ENCODE measurements at regions not wholly inside any gene's neighbourhood (a gene's known extent, or its start where the extent isn't known, plus 50 kb on each side); places are given as distances from the start of the nearest gene placed in this dataset.

GRCh38 chr6:69584536-69584912, 212.3 kb downstream of the LMBRD1 start:
- Histone ChIP-seq H3K27ac (ENCODE audit: insufficient read length, low read depth, low read length) (no peak overlapping the region), H4K8ac (replicated peaks; ENCODE audit: insufficient read length, low read depth, low read length) (no peak overlapping the region), H4K5ac (ENCODE audit: insufficient read length, low read depth, low read length) (no peak overlapping the region), H3K4ac (ENCODE audit: low read depth, low read length) (no peak overlapping the region), H2AK5ac (ENCODE audit: insufficient read length, low read length) (no peak overlapping the region), H3K4me2 (ENCODE audit: insufficient read depth, insufficient read length, low read length) (no peak overlapping the region), H3K14ac (ENCODE audit: insufficient read depth, low read length) (no peak overlapping the region), H2BK120ac (ENCODE audit: low read depth, low read length, poor library complexity, severe bottlenecking) (no peak overlapping the region), H2BK5ac (ENCODE audit: insufficient read length, low read length) (no peak overlapping the region), H4K91ac (ENCODE audit: insufficient read length, low read depth, low read length) (no peak overlapping the region), H3K9ac (ENCODE audit: extremely low read depth, insufficient read length, low read length) (no peak overlapping the region), H3K27me3 (ENCODE audit: insufficient read depth, low read length) (no peaks in the 10 kb centered on the region), H2BK20ac (ENCODE audit: low read depth, low read length, poor library complexity, severe bottlenecking) (no peak overlapping the region), H2BK15ac (ENCODE audit: low read depth, low read length) (no peak overlapping the region), H3K4me1 (ENCODE audit: insufficient read depth, low read length) (no peaks in the 10 kb centered on the region), H3K56ac (ENCODE audit: insufficient read length, low read depth, low read length) (no peak overlapping the region), H3K18ac (ENCODE audit: insufficient read length, low read depth, low read length) (no peak overlapping the region), H3K23me2 (ENCODE audit: insufficient read length, low read depth, low read length, poor library complexity, severe bottlenecking) (no peaks in the 10 kb centered on the region), H3T11ph (ENCODE audit: low read length) (no peak overlapping the region), H3K9me3 (ENCODE audit: control insufficient read depth, low read depth, low read length) (no peaks in the 10 kb centered on the region), H2BK12ac (ENCODE audit: insufficient read length, low read depth, low read length) (no peak overlapping the region), H3K79me1 (ENCODE audit: insufficient read depth, low read depth, low read length, poor library complexity, severe bottlenecking) (no peaks in the 10 kb centered on the region), H4K20me1 (ENCODE audit: control insufficient read depth, insufficient read depth, insufficient read length) (no peaks in the 10 kb centered on the region), H3K79me2 (ENCODE audit: insufficient read depth, low read length) (no peaks in the 10 kb centered on the region), H3K23ac (ENCODE audit: insufficient read length, low read depth, low read length) (no peak overlapping the region), H2AFZ (ENCODE audit: low read length) (no peak overlapping the region)
- no peaks in the 10 kb centered on the region for H3K27me3 Mint-ChIP-seq (ENCODE audit: low read depth)
- no peak overlapping the region for H3K27ac Mint-ChIP-seq
- no CpG with 5 or more reads among the region's 2 CpGs for WGBS (ENCODE audit: extremely low coverage, insufficient read length, low lambda C conversion rate)
- DNase-seq = no peak
- H3K36me3 Mint-ChIP-seq (ENCODE audit: insufficient read depth in 1 of 3, low read depth in 3 of 3) = no peaks in the 10 kb centered on the region
- no peaks in the 10 kb centered on the region for H3K4me1 Mint-ChIP-seq
- H3K4me3 Mint-ChIP-seq = no peak overlapping the region
- H3K9me3 Mint-ChIP-seq = no peaks in the 10 kb centered on the region; a peak in 1 of 5 replicates
- no peak for TF ChIP-seq CTCF (conservative IDR thresholded peaks at IDR 0.05)

All from H9 (cell line).